H1 (cell line): ENCODE measurements at regions not wholly inside any gene's neighbourhood (a gene's known extent, or its start where the extent isn't known, plus 50 kb on each side); places are given as distances from the start of the nearest gene placed in this dataset.

Experiments used
- CTCF ChIA-PET: fragments of 300-600 bp; sonication (Branson Sonifier 250); formaldehyde crosslinking; loops from one replicate; lab custom pipeline; 2021; ENCODE audit not compliant: partially characterized antibody; lab: Charles Lee
- POLR2A ChIA-PET: fragments of 300-600 bp; sonication (Branson Sonifier 250); formaldehyde crosslinking; loops from one replicate; lab custom pipeline; 2021; ENCODE audit warnings: inconsistent platforms; ENCODE audit not compliant: partially characterized antibody; lab: Charles Lee
- DNase-seq, 2 experiments: peaks; one replicate each; pipeline versions ENCODE4 v3.0.0 to v3.0.0-alpha.2; 2010 to 2022; ENCODE audit warnings: low spot score in 2 of 2, low read depth in 1 of 2, mixed read lengths in 1 of 2
- FAIRE-seq: peaks from 2 replicates; lab custom pipeline; 2011; peaks lifted over from hg19 to GRCh38; lab: Jason Lieb, UNC
- H2AFZ ChIP-seq: 2 replicates; pipeline ENCODE4 v1.8.1; 2012; ENCODE audit warnings: low read length, inconsistent platforms
- H2AK5ac ChIP-seq: 2 replicates; pipeline ENCODE4 v1.6.1; 2013; ENCODE audit warnings: low read depth, low read length
- H2BK120ac ChIP-seq: replicated peaks from 2 replicates; pipeline ENCODE3; 2013; ENCODE audit warnings: low read depth, low read length, inconsistent platforms
- H2BK12ac ChIP-seq: 2 replicates; pipeline ENCODE4 v1.6.1; 2013; ENCODE audit warnings: low read depth, low read length
- H2BK15ac ChIP-seq: 2 replicates; pipeline ENCODE4 v1.6.1; 2013; ENCODE audit warnings: low read length
- H2BK20ac ChIP-seq: 2 replicates; pipeline ENCODE4 v1.6.1; 2013; ENCODE audit warnings: low read length
- H2BK5ac ChIP-seq: 2 replicates; pipeline ENCODE4 v1.6.1; 2013; ENCODE audit warnings: low read depth, low read length
- H3K14ac ChIP-seq: 2 replicates; pipeline ENCODE4 v1.6.1; 2013; ENCODE audit warnings: inconsistent platforms; ENCODE audit not compliant: insufficient read length
- H3K18ac ChIP-seq: 2 replicates; pipeline ENCODE4 v1.6.1; 2013; ENCODE audit warnings: low read length; ENCODE audit errors: extremely low read depth
- H3K23ac ChIP-seq: 2 replicates; pipeline ENCODE4 v1.6.1; 2013; ENCODE audit warnings: inconsistent platforms; ENCODE audit not compliant: insufficient read length
- H3K23me2 ChIP-seq: 2 replicates; pipeline ENCODE4 v1.6.1; 2013; ENCODE audit warnings: low read depth, low read length
- H3K27ac ChIP-seq: 2 replicates; pipeline ENCODE4 v1.6.1; 2011; ENCODE audit warnings: low read depth, low read length, inconsistent platforms
- H3K27me3 ChIP-seq, 4 experiments: replicated peaks in 1 of 4; 1 replicate in 1 of 4; 2 replicates in 3 of 4; pipeline versions ENCODE4 v1.6.1 to v1.8.1; 2011 to 2013; ENCODE audit warnings: low read length in 3 of 4, mild to moderate bottlenecking in 3 of 4, inconsistent platforms in 2 of 4, mixed read lengths in 2 of 4, moderate library complexity in 1 of 4; ENCODE audit not compliant: control insufficient read depth in 3 of 4, insufficient read depth in 3 of 4; ENCODE audit errors: extremely low read depth in 1 of 4
- H3K36me3 ChIP-seq, 4 experiments: 2 replicates each; pipeline versions ENCODE4 v1.6.1 to v1.8.1; 2011 to 2013; ENCODE audit warnings: mild to moderate bottlenecking in 4 of 4, low read length in 3 of 4, moderate library complexity in 2 of 4, control low read depth in 1 of 4, inconsistent platforms in 1 of 4; ENCODE audit not compliant: insufficient read depth in 4 of 4, control insufficient read depth in 2 of 4
- H3K4ac ChIP-seq: replicated peaks from 2 replicates; pipeline ENCODE3; 2013; ENCODE audit warnings: low read length, low read depth, mixed read lengths, inconsistent platforms; ENCODE audit not compliant: insufficient read length
- H3K4me1 ChIP-seq, 4 experiments: replicated peaks in 1 of 4; 1 replicate in 1 of 4; 2 replicates in 3 of 4; pipeline versions ENCODE4 v1.6.1 to v1.8.1; 2011 to 2013; ENCODE audit warnings: low read length in 3 of 4, inconsistent platforms in 2 of 4, mixed read lengths in 1 of 4; ENCODE audit not compliant: insufficient read depth in 4 of 4, control insufficient read depth in 3 of 4
- H3K4me2 ChIP-seq, 2 experiments: 2 replicates each; pipeline versions ENCODE4 v1.6.1 to v1.8.1; 2011 to 2013; ENCODE audit warnings: low read depth in 2 of 2, low read length in 2 of 2, control low read depth in 1 of 2, inconsistent platforms in 1 of 2, mild to moderate bottlenecking in 1 of 2; ENCODE audit not compliant: insufficient read depth in 1 of 2
- H3K4me3 ChIP-seq, 4 experiments: fragments of 200-600, 300-600 bp in 1 of 4; sonication (generic), shearing (Covaris generic), sonication (Bioruptor Twin) in 1 of 4; 2 replicates each; pipeline versions ENCODE4 v1.5.1 to v1.8.1; 2011 to 2016; ENCODE audit warnings: low read length in 4 of 4, low read depth in 3 of 4, control low read depth in 2 of 4, inconsistent platforms in 2 of 4, mild to moderate bottlenecking in 2 of 4, mixed read lengths in 1 of 4, moderate library complexity in 1 of 4; ENCODE audit not compliant: insufficient read depth in 2 of 4; ENCODE audit errors: extremely low read depth in 1 of 4
- H3K56ac ChIP-seq: replicated peaks from 2 replicates; pipeline ENCODE3; 2013; ENCODE audit warnings: low read depth, mild to moderate bottlenecking, mixed read lengths, low read length, inconsistent platforms; ENCODE audit not compliant: insufficient read length
- H3K79me1 ChIP-seq: 2 replicates; pipeline ENCODE4 v1.6.1; 2013; ENCODE audit warnings: low read depth, low read length, control low read depth
- H3K79me2 ChIP-seq, 2 experiments: 2 replicates each; pipeline versions ENCODE4 v1.6.1 to v1.8.1; 2012 to 2013; ENCODE audit warnings: low read length in 2 of 2, mild to moderate bottlenecking in 2 of 2, inconsistent platforms in 1 of 2; ENCODE audit not compliant: insufficient read depth in 2 of 2, control insufficient read depth in 1 of 2
- H3K9ac ChIP-seq, 4 experiments: replicated peaks in 1 of 4; 1 replicate in 1 of 4; 2 replicates in 3 of 4; pipeline versions ENCODE4 v1.6.1 to v1.8.1; 2011 to 2013; ENCODE audit warnings: low read depth in 3 of 4, low read length in 3 of 4, control low read depth in 2 of 4, mild to moderate bottlenecking in 2 of 4, moderate library complexity in 2 of 4, inconsistent platforms in 1 of 4; ENCODE audit errors: extremely low read depth in 1 of 4
- H3K9me3 ChIP-seq, 2 experiments: 2 replicates each; pipeline versions ENCODE4 v1.6.1 to v1.8.1; 2012 to 2013; ENCODE audit warnings: mild to moderate bottlenecking in 2 of 2, moderate library complexity in 2 of 2, control low read depth in 1 of 2, inconsistent platforms in 1 of 2, low read depth in 1 of 2, low read length in 1 of 2, mixed read lengths in 1 of 2; ENCODE audit not compliant: insufficient read depth in 2 of 2
- H4K20me1 ChIP-seq, 2 experiments: replicated peaks in 1 of 2; 2 replicates each; pipeline versions ENCODE3 to v1.8.1; 2011 to 2013; ENCODE audit warnings: inconsistent platforms in 2 of 2, low read length in 2 of 2, mild to moderate bottlenecking in 1 of 2; ENCODE audit not compliant: insufficient read depth in 2 of 2, control insufficient read depth in 1 of 2
- H4K5ac ChIP-seq: 2 replicates; pipeline ENCODE4 v1.6.1; 2013; ENCODE audit warnings: low read length, low read depth, mixed read lengths, inconsistent platforms; ENCODE audit not compliant: insufficient read length
- H4K8ac ChIP-seq: 2 replicates; pipeline ENCODE4 v1.8.0; 2013; ENCODE audit warnings: mild to moderate bottlenecking, moderate library complexity, low read length, inconsistent platforms; ENCODE audit not compliant: insufficient read depth; ENCODE audit errors: extremely low read depth
- H4K91ac ChIP-seq: replicated peaks from 2 replicates; pipeline ENCODE3; 2013; ENCODE audit warnings: low read length, mixed read lengths, inconsistent platforms; ENCODE audit not compliant: insufficient read length
- ASH2L ChIP-seq: fragments of 200-600, 300-600 bp; sonication (generic); IDR thresholded peaks from one replicate; pipeline ENCODE4 v1.7.1; 2017; ENCODE audit warnings: low read length
- CBX8 ChIP-seq: fragments of 300-800, 300-1000 bp; sonication (generic); IDR thresholded peaks from 2 replicates; pipeline ENCODE4 v1.7.1; 2016; ENCODE audit warnings: low read depth, low read length, borderline replicate concordance
- CHD1 ChIP-seq: IDR thresholded peaks from 2 replicates; pipeline ENCODE4 v1.6.1; 2012; ENCODE audit warnings: low read depth, low read length, improper control_type of control experiment
- HDAC2 ChIP-seq, 2 experiments: fragments of 300-600 bp in 1 of 2; sonication (generic) in 1 of 2; IDR thresholded peaks; 2 replicates each; pipeline ENCODE4 v1.6.1; 2011 to 2012; ENCODE audit warnings: low read depth in 2 of 2, low read length in 2 of 2, mild to moderate bottlenecking in 2 of 2, moderate library complexity in 2 of 2, borderline replicate concordance in 1 of 2, inconsistent platforms in 1 of 2
- HDAC6 ChIP-seq: IDR thresholded peaks from one replicate; pipeline ENCODE4 v1.7.1; 2012; ENCODE audit warnings: low read depth, mild to moderate bottlenecking, inconsistent platforms, low read length, moderate library complexity
- JUND ChIP-seq: IDR thresholded peaks from 2 replicates; pipeline ENCODE4 v1.6.1; 2011; ENCODE audit warnings: mild to moderate bottlenecking, improper control_type of control experiment, low read length
- RBBP5 ChIP-seq: IDR thresholded peaks from 2 replicates; pipeline ENCODE4 v1.7.1; 2012; ENCODE audit warnings: low read depth, mild to moderate bottlenecking, inconsistent platforms, low read length, moderate library complexity, borderline replicate concordance
- RXRA ChIP-seq: IDR thresholded peaks from 2 replicates; pipeline ENCODE4 v1.6.1; 2011; ENCODE audit warnings: low read depth, mild to moderate bottlenecking, low read length, moderate library complexity; ENCODE audit not compliant: insufficient read depth
- SIX5 ChIP-seq: IDR thresholded peaks from 2 replicates; pipeline ENCODE4 v1.6.1; 2011; ENCODE audit warnings: mild to moderate bottlenecking, low read depth, low read length
- SP1 ChIP-seq: IDR thresholded peaks from 2 replicates; pipeline ENCODE4 v1.6.1; 2011; ENCODE audit warnings: low read depth, low read length
- SP4 ChIP-seq: IDR thresholded peaks from 2 replicates; pipeline ENCODE4 v1.6.1; 2012; ENCODE audit warnings: low read length, inconsistent platforms
- SUZ12 ChIP-seq: fragments of 200-600 bp; sonication (generic); IDR thresholded peaks from 2 replicates; pipeline ENCODE4 v1.6.1; 2012; ENCODE audit warnings: mild to moderate bottlenecking, inconsistent platforms, low read length, moderate library complexity, mixed read lengths
- TAF7 ChIP-seq: optimal IDR thresholded peaks from 2 replicates; pipeline ENCODE3; 2011; ENCODE audit warnings: low read depth, mild to moderate bottlenecking, inconsistent platforms, low read length, moderate library complexity, borderline replicate concordance
- TBP ChIP-seq: IDR thresholded peaks from 2 replicates; pipeline ENCODE4 v1.6.1; 2011; ENCODE audit warnings: low read depth, low read length, improper control_type of control experiment
- USF2 ChIP-seq: IDR thresholded peaks from 2 replicates; pipeline ENCODE4 v1.6.1; 2011; ENCODE audit warnings: low read length, improper control_type of control experiment
- WGBS, 2 experiments: shearing (Covaris generic) in 1 of 2; methylation state at CpG; one replicate each; pipeline versions ENCODE4 v1.1.6 to v1.1.7; 2013 to 2015; ENCODE audit warnings: low lambda C conversion rate in 2 of 2, mixed read lengths in 2 of 2, inconsistent platforms in 1 of 2, low coverage in 1 of 2, missing lambda C conversion rate in 1 of 2; ENCODE audit not compliant: insufficient replicate concordance in 2 of 2, insufficient coverage in 1 of 2, insufficient read length in 1 of 2; ENCODE audit errors: extremely low coverage in 1 of 2, missing lambda C conversion rate in 1 of 2; 5-methylcytosine and 5-hydroxymethylcytosine counted together

DNA sequence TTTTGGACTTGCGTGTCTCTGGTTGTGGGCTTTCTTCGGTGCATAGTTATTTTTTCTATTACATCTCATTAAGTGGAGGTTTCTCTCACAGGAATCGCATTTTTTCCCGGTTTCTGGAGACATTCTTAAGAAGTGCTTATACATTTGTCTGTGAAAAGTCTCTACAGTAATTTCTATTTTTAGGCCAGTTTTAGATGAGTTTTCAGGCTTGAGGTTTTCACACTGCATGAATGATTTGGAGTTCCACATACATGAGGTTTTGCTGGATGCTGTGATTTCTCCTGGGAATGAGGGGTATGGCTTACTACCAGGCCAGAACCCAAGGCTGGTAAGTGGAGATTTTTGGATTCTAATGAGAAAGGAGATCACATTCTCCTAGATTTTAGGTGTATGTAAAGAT, 422.6 kb upstream of the SLIT2 start:
- FAIRE-seq (no peak), DNase-seq (no peak)
- Histone ChIP-seq H3K9me3 (no peaks in the 10 kb centered on the region), H4K8ac (no peak overlapping the region), H2AFZ (no peak overlapping the region), H3K14ac (no peak overlapping the region), H3K18ac (no peak overlapping the region), H3K4ac (no peak overlapping the region), H4K20me1 (no peaks in the 10 kb centered on the region), H3K4me1 (no peaks in the 10 kb centered on the region), H3K23ac (no peak overlapping the region), H3K4me3 (no peak overlapping the region), H3K23me2 (no peaks in the 10 kb centered on the region), H2BK15ac (no peak overlapping the region), H3K27me3 (no peaks in the 10 kb centered on the region), H3K36me3 (no peaks in the 10 kb centered on the region), H3K56ac (no peak overlapping the region), H2BK12ac (no peak overlapping the region), H2AK5ac (no peak overlapping the region), H3K27ac (no peak overlapping the region), H3K9ac (no peak overlapping the region), H3K4me2 (no peak overlapping the region), H2BK120ac (no peak overlapping the region), H4K91ac (no peak overlapping the region), H3K79me2 (no peaks in the 10 kb centered on the region), H2BK20ac (no peak overlapping the region), H3K79me1 (no peaks in the 10 kb centered on the region), H4K5ac (no peak overlapping the region), H2BK5ac (no peak overlapping the region)
- POLR2A ChIA-PET: no interaction called here
- CTCF ChIA-PET: no interaction called here
- WGBS, 2 experiments: 95% methylated on average over 4 of the region's 4 CpGs; no CpG with 5 or more reads in 1 of the 2 experiments
- no peak for TF ChIP-seq SP4
- no peak for TF ChIP-seq SP1
- TF ChIP-seq SIX5: no peak
- TF ChIP-seq SUZ12: no peak
- TF ChIP-seq USF2: no peak
- TF ChIP-seq RXRA: no peak
- TF ChIP-seq JUND: no peak
- TF ChIP-seq RBBP5: no peak
- TF ChIP-seq CBX8: no peak
- no peak for TF ChIP-seq HDAC6
- no peak for TF ChIP-seq CHD1
- TF ChIP-seq TAF7: no peak
- TF ChIP-seq HDAC2 (IDR thresholded peaks at IDR 0.05; ENCODE audit: borderline replicate concordance in 1 of 2, low read depth in 2 of 2, low read length in 2 of 2): no peak
- TF ChIP-seq TBP: no peak
- TF ChIP-seq ASH2L: no peak
